22Rv1 (cell line): ENCODE measurements at regions not wholly inside any gene's neighbourhood (a gene's known extent, or its start where the extent isn't known, plus 50 kb on each side); places are given as distances from the start of the nearest gene placed in this dataset.

Experiments used
- ZFX ChIP-seq: fragments of 450-650 bp; IDR thresholded peaks from 2 replicates; pipeline ENCODE4 v1.6.1; 2017; ENCODE audit warnings: antibody characterized with exemption, borderline replicate concordance
- TF ChIP-seq, protein P1 (sequence below): fragments of 450-650 bp; IDR thresholded peaks from 2 replicates; pipeline ENCODE4 v1.5.1; 2017; ENCODE audit warnings: mild to moderate bottlenecking

- TF ChIP-seq, protein P1, sequence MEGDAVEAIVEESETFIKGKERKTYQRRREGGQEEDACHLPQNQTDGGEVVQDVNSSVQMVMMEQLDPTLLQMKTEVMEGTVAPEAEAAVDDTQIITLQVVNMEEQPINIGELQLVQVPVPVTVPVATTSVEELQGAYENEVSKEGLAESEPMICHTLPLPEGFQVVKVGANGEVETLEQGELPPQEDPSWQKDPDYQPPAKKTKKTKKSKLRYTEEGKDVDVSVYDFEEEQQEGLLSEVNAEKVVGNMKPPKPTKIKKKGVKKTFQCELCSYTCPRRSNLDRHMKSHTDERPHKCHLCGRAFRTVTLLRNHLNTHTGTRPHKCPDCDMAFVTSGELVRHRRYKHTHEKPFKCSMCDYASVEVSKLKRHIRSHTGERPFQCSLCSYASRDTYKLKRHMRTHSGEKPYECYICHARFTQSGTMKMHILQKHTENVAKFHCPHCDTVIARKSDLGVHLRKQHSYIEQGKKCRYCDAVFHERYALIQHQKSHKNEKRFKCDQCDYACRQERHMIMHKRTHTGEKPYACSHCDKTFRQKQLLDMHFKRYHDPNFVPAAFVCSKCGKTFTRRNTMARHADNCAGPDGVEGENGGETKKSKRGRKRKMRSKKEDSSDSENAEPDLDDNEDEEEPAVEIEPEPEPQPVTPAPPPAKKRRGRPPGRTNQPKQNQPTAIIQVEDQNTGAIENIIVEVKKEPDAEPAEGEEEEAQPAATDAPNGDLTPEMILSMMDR: no peak
- no peak for TF ChIP-seq ZFX
Measured at GRCh38 chr10:36185097-36185496, 543.0 kb upstream of the FZD8 start.
